ENCODE measurements at regions not wholly inside any gene's neighbourhood (a gene's known extent, or its start where the extent isn't known, plus 50 kb on each side); places are given as distances from the start of the nearest gene placed in this dataset.
"Not testable (repeated sequence)": the region's sequence is repeated elsewhere in the genome, so short reads cannot be mapped to it uniquely, and the experiment has no call there.

DNA sequence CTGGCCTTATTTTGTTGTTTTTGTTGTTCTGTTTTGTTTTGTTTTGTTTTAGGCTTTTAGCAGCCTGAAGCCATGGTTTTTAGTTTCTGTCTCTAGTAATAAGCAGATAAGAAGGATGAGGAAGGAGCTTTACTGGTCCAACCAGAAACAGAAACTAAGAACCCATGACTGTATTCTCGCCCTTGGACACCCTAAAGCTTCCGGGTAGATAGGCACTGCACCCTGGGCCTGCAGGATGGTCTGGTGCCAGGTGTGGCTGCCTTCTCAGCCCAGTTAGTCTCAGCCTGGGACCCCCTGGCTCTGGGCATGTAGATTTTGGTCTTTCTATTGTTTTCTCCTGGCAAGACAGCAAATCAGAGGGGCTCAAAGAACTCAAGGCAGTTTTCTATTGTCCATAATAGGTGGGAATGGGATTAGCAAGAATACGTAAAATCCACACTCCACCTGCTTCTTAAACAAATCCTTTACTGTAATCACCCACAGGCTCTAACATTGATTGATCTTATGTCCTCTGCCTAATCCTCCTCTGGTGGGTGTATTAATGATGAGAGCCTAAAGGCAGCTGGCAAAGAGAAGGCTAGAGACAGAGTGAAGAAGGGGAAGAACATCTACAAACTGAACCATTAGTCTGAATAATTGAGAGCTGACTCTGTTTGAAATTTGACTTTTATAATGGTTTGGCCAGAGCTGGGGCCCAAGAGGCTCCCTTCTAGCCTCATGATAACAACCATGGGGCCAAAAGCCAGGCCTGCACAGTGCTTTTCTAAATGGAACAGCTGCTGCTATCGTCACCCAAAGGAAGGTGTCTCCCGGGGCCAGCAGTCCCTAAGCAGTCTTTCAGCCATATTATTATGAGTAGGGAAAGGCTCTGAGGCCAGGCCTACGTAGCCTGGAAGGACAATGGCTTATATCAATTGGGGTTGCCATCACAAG is 106.8 kb upstream of the ATP1A1 start:
- no peak for DNase-seq

DNA sequence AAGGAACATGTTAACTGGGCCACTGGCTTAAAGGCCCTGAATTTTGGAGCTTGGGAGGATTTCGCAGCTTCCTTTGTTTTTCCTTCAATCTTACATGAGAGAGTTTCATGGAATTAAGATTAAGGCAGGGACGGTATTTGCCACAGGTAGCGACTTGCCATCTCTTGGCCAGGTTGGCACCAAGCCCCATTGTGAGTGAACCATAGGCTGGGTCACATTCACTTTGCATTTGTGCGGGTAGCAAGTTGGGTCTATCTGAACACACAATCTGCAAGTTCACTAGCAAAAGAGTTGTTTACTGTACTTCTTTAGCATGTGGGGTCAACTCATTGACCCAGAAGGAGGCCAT is 106.2 kb upstream of the ATP1A1 start:
- DNase-seq, result no peak

DNA sequence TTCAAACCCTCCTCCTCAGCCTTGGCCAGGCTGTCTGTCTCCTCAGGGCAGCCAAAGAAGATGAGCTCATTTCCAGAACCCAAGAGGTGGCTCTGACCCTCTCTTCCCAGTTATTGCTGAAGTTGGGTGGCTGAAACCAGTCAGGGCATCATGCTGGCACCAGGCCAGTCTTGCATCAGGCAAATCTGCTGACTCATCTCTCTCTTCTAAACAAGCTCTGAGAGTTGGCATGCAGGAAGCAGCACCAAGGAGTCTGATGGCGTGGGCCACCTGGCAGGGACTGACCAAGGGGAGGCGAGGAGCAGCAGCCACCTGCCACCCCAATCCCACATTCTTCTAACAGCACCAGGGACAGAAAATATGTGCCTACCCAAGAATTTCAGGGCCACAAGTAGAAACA is 104.8 kb upstream of the ATP1A1 start:
- DNase-seq, result no peak

DNA sequence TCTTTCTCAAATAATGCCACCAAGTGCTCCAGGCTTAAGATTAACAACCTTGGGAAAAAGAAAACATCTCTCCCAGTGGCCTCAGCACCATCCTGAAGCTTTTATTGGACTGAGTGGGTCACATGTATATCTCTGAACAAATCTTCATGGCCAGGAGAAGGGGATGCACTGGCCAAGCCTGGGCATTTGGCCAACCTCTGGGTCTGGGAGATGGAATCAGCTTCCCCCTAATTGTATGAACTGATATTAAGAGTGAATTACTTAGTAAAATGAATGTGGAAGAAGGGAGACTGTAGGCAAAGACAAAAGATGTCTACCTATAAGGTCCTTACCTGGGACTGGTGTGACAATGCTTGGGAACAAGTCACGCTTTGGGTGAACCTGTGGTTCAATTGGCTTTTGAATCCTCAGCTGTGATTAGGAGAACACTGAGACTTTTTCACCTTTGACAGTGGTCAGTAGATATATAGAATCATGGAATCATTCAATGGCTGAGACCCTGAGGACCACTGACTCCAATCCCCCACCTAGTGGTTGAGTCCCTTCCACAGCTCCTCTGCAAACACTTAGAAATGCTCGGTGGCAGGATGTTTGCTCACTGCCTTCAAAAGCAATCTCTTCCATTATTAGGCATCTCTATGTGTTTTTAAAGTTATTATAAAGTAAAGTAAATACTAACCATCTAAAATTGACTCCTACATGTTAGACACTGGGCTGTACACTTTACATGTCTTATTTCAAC is 102.6 kb upstream of the ATP1A1 start:
- DNase-seq, result no peak

DNA sequence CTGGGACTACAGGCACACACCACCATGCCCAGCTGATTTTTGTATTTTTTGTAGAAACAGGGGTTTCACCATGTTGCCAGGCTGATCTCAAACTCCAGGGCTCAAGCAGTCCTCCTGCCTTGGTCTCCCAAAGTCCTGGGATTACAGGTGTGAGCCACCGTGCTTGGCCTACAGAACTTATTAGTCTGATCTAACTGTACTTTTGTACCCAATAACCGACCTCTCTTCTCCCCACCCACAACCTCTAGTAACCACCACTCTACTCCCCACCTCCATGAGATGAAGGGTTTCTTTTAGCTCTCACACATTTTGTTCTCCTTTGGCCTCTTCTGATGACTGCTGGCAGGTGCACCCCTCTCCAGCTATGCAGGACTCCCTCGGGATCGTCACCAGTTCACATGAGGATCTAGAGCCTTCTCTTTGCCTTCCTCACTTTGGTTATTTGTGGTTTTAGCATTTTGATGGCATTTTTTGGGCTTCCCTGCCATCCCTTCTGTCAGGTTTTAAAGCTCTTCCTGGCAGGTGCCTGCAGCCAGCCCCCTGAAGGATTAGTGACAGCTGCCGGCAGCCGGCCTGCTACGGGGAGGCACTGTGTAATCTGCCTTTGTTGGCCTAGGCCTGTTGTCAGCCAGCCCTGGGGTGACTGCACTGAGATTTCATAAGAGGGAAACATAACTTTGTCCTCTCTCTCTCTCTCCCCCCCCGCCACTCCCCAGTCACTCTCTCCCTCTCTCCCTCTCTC is 99.8 kb upstream of the ATP1A1 start:
- DNase-seq, result no peak

DNA sequence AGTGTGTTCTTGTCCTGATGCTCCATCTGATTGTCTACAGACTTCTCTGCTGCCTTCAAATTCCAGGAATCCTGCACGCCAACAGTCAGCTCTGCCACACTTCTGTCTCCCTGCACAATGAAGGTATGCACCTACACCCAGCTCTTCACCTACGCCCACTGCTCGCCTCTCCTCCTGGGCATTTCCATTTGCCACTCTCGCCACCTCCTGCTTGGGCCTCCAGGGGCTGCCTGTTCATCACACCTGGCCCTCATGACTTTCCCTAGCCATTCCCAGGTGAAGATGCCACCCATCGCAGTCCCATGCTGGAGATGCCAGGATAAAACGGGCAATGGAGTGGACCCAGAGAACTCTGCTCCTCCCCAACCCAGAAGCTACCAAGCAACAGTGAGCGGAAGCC is 96.5 kb upstream of the ATP1A1 start:
- DNase-seq, result no peak

DNA sequence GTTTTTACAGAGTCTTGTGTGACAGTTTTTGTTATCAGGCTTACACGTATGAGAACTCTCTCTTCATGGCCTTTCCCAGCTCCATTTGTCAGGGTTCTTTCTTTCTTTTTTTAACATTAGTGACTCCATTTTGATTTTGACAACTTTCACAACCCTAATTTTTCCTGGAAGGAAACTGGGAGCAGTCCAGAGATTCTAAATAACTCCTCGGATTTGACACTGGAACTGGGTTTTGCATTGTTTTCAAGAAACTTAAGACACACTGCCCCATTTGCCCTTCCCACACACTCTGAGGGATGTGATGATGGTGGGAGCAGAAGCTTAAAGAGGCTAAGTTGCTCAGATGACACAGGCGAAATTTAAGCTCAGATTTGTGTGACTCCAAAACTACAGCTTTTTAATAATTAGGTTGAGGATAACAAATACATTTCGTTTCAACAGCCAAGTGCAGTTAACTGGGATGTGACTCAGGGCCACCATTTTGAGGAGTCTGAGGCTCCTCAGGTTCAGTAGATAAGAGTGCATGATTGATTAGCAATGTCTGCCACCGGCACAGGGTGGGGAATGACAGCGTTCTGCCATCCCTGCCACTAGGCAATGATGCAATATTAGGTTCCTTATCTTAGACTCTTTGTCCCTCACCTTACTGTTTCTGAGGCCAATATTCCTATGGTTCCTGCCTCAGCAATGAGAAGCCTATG is 95.1 kb upstream of the ATP1A1 start:
- DNase-seq, result no peak

DNA sequence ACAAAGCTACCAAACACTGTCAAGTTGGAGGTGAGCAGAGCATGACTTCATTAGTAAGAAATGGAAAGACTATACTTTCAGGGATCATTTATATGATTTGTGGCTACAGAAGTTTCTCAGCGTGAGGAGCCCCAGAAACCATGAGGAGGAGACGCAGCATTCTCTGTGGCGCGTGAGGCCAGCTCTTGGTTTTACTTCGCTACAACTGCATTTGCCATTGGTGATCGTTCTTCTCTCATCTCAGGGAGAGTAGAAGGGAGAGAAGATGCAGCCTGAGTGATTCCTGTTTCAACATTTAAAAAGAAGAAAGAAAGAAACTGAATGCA is 94.5 kb upstream of the ATP1A1 start:
- no peak for DNase-seq

DNA sequence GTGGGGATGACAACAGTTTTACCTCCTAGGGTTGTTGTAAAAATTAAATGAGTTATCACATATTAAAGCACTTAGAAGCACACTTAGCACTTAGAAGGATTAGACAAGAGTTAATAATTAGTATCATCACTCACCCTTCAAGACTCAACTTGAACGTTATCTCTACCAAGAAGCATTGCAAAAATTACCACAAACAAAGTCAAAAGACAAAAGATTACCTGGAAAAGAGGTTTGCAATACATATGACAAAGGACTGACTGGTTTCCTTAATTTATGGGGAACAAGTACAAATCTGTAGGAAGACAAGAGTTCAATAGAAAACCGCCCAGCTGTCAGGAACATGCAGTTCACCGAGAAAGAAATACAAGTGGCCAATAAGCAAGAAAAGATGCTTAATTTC is 93.3 kb upstream of the ATP1A1 start:
- DNase-seq, result no peak

DNA sequence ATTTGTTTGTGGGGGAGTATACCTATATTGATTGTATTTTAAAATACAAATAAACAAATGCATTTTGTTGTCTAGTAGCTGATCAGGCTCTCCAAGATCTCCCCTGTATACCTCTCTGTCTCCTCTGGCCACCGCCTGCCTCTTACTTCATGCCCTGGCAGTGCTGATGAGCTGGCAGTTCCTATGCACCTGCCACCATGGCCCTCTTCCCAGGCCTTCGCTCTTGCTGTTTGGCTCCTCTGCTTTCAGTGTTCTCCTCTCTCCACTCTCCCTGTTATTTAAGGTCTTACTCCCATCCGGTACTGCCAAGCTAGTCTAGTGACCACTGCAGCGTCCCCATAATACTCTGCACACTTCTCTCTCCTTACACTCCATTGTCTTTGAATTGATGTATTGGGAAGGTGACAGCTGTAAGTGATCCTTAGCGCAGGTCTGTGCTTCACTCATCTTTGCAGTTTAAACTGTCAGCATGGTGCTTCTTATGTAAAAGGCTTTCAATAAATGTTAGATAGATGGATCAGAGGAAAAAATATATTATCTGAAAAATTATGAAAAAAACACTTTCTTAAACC is 88.1 kb upstream of the ATP1A1 start:
- no peak for DNase-seq

DNA sequence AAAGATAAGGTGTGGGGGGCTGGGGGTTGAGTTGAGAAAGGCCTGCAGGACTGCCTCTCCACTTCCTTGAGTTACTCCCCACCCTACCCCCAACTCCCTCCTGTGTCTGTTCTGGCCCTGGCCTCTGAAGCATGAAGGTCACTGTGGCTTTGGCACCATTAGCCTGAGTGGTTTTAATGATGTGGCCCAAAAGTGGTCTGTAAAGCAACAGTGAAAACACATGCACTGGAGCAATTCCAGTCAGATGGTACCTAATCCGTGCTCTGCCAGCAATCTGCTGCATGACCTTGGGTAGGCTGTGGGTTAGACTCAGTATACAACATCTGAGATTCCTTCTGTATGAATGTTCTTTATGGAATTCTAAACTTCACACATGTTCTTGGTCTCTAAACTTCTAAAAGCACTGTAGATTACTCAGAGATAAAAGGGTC is 86.5 kb upstream of the ATP1A1 start:
- DNase-seq, result no peak

DNA sequence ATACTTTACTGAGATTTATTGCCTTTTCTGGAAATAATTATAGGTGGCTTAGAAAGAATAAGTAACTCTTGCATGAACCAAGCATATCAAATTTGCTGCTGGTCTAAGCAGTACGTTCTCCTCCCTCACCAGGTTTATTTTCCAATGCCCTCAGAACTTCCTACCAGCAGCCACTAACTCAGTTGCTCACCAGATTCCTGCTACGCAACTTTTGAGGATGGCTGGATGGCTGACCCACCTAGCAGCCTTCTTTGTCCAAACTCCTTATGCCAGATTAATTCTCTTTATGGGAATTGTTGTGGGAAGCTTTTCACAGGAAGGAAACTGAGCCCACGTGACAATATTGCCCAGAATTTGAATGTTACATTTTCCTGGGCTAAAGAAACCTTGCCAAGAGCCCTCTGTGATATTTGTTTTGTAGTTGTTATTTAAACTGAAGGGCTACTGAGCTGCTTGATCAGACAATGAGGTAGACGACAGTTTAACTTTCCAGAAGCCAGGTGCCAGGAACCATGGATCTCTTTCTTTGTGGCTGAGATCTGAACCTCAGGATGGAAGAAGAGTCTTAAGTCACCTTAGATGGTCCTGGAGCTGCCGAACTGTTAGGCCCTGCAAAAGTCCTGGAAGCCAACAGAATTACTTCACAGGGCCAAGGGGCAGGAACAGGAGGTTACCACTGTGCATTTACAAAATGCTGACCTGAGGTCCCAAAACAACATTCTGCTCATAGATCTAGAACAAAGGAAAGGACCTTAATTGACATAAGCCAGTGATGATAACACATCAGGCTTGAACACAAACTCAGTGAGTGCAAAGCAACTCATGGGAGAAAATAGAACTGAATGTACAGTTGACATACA is 85.5 kb upstream of the ATP1A1 start:
- no peak for DNase-seq

DNA sequence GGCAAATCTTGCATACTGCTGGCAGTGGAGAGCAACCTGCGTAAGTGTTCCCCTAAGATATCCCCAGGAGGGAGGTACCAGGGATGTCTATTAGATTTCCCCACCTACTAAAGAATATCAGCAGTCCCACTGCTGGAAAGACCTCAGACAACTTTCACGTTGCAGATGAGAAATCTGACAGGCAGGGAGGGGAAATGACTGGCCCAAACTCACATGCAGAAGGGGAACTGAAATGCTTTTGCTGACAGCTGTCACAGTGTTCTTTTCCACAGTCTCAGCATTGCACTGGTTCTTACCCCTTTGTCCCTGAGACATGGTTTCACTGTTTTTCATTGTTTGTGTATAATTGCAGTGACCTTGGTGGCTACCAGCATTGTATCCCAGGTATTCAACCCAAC is 84.8 kb upstream of the ATP1A1 start:
- DNase-seq, result no peak

DNA sequence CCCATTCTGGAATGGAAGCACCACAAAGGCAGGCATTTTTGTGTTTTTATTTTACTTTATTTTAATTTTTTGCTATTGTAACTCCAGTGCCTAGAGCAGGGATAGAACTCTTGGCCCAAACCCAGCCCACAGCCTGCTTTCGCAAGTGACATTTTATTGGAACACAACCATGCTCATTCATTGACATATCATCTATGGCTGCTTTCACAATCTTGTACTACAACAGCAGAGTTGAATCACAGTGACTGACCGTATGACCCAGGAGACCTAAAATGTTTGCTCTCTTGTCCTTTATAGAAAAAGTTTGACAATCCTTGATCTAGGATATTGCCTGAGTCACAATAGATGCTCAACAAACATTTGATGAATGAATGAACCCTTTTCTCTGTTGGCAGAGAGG is 83.9 kb upstream of the ATP1A1 start:
- DNase-seq, result no peak

DNA sequence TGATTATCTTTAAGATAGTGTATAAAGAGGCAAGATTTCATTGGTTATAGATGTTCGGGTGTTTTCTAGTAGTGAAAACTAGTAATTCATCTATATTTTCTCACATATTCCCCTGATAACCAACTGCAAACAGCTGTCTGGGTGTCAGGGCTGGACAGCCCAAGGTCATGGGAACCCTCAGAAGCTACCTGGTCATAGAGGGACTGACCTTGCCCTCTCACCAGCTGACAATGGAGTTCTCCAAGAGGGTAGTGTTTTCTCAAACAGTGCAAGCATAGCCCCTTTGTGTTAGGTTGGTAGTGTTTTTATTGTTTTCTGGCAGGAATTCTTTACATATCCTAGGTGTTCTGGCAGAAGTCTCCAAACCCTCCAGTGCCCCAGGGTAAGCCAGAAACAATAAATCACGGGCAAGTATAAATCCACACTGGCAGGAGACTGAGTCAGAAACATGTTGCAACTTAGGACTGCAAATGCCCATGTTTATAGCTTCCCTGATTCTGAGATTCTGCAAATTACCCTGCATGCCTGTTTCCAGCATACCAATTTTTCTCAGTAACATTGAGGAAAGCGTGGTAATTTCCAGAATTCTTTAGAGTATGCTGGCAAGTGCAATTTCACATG is 82.8 kb upstream of the ATP1A1 start:
- no peak for DNase-seq

DNA sequence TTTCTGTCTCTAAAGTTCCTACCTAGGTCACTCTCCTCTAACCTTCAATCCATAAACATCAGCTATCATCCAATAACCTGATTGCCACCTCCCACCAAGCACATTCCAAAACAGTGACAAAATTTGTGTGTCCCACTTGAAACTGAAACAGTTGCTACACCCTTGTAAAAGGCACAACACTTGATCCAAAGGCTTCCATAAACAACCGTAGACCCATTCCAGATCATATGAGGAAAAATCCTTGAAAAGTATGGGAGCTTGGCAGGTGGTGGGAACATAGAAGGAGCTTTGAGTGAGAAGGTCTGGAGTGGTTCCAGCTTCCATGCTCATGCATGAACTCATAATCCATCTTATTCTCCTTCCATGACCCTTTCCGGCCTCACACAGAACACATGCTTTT is 82.0 kb upstream of the ATP1A1 start:
- no peak for DNase-seq

DNA sequence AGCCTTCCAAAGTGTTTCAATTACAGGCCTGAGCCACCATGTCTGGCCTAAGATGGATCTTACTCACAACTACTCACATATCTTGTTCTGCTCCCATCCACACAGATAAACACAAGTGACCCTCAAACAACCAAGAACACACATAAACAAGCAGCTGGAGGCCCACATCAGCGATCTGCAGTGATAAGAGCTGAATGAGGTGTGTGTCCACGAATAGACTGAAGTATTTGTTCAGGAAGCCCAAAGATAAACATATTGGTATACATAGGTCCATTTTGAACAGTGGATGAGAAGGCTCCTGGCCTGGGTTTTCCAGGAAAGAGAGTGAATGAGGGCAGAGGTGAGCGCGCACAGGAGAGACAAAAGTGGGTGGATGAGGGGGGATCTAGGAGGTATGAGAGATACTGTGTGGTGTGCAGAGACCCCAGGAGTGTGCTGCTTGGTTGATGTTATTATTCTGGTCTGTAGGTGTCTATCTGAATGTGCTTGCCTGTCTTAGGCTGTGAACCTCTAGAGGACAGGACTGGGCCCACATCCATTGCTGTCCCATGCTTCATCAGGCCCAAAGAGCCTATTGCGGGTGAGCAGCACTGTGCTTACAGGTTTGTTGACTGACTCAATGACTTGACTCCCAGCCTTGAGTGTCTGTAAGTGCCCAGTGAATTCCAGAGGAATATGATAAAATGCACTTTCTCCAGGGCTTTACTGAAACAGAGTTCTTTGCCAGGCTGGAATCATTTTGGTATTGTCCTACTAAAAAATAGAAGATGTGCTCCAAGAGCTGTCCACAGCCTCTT is 79.9 kb upstream of the ATP1A1 start:
- no peak for DNase-seq

DNA sequence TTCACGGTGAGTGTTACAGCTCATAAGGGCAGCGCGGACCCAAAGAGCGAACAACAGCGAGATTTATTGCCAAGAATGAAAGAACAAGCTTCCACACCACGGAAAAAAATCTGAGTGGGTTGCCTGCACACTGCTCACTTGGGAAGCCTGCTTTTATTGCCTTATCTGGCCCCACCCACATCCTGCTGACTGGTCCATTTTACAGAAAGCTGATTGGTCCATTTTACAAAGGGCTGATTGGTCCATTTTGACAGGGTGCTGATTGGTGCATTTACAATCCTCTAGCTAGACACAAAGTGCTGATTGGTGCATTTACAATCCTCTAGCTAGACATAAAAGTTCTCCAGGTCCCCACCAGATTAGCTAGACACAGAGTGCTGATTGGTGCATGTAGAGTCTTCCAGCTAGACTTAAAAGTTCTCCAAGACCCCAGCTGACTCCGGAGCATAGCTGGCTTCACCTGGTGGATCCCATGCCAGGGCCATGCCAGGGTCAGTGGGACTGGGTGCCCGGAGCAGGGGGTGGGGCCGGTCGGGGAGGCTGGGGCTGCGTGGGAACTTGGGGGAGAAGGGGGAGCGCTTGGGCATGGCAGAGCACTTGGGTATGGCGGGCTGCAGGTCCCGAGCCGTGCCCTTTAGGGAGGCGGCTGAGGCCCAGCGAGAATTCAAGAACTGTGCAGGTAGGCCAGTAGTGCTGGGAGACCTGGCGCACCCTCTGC is 75.4 kb upstream of the ATP1A1 start:
- DNase-seq, result no peak

DNA sequence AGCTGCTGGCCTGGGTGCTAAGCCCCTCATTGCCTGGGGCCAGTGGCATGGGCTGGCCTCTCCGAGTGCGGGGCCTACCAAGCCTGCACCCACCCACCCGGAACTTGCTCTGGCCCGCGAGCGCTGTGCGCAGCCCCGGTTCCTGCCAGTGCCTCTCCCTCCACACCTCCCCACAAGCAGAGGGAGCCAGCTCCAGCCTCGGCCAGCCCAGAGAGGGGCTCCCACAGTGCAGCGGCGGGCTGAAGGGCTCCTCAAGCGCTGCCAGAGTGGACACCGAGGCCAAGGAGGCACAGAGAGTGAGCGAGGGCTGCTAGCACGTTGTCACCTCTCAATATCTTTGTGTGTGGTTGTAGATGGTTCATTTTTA is 74.8 kb upstream of the ATP1A1 start:
- not testable (repeated sequence) for DNase-seq

DNA sequence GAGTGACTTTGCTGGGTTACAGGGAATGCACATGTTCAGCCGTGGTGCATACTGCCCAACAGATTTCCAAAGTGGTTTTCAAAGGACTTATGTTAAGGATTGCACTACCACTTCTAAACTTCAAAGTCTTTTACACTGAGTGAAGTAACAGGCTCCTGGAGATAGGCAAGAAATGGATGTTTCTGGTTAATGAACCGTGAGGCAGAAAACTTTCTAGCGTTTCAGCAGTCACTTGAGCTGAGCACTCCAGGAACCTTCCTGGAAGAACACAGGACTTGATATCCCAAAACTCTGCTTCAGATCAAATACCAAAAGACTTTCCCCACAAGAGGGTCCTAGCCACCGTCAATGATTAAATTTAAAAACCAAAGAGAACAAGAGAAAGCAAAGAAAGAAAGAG is 74.3 kb upstream of the ATP1A1 start:
- no peak for DNase-seq

All from fibroblast of skin of back (primary cell).